Breast epithelium (tissue), 3 donors: ENCODE measurements at regions not wholly inside any gene's neighbourhood (a gene's known extent, or its start where the extent isn't known, plus 50 kb on each side); places are given as distances from the start of the nearest gene placed in this dataset.

ENCODE experiments used
- POLR2A ChIP-seq: fragments of 450-650 bp; IDR thresholded peaks from one replicate; pipeline ENCODE4 v1.6.1; 2016; ENCODE audit warnings: antibody characterized with exemption, mild to moderate bottlenecking, moderate library complexity
- POLR2AphosphoS5 ChIP-seq, 3 donors: sonication (generic); formaldehyde crosslinking; IDR thresholded peaks; one replicate each; pipeline ENCODE4 v1.6.1; 2017; ENCODE audit warnings: antibody characterized with exemption in 3 of 3
- TF ChIP-seq, protein P1 (sequence below), 3 donors: fragments of 450-650 bp; IDR thresholded peaks; one replicate each; pipeline ENCODE4 v1.5.1; 2016 to 2017; ENCODE audit warnings: antibody characterized with exemption in 3 of 3, mild to moderate bottlenecking in 3 of 3, moderate library complexity in 3 of 3

GRCh38 chr10:108789919-108790318 lies 1133.4 kb downstream of the XPNPEP1 start:
- TF ChIP-seq, protein P1, sequence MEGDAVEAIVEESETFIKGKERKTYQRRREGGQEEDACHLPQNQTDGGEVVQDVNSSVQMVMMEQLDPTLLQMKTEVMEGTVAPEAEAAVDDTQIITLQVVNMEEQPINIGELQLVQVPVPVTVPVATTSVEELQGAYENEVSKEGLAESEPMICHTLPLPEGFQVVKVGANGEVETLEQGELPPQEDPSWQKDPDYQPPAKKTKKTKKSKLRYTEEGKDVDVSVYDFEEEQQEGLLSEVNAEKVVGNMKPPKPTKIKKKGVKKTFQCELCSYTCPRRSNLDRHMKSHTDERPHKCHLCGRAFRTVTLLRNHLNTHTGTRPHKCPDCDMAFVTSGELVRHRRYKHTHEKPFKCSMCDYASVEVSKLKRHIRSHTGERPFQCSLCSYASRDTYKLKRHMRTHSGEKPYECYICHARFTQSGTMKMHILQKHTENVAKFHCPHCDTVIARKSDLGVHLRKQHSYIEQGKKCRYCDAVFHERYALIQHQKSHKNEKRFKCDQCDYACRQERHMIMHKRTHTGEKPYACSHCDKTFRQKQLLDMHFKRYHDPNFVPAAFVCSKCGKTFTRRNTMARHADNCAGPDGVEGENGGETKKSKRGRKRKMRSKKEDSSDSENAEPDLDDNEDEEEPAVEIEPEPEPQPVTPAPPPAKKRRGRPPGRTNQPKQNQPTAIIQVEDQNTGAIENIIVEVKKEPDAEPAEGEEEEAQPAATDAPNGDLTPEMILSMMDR (IDR thresholded peaks at IDR 0.05), result no peak
- no peak for TF ChIP-seq POLR2A
- no peak for TF ChIP-seq POLR2AphosphoS5 (IDR thresholded peaks at IDR 0.05)
